Vagina (tissue), 2 donors: ENCODE measurements at regions not wholly inside any gene's neighbourhood (a gene's known extent, or its start where the extent isn't known, plus 50 kb on each side); places are given as distances from the start of the nearest gene placed in this dataset.
"Not testable (repeated sequence)": the region's sequence is repeated elsewhere in the genome, so short reads cannot be mapped to it uniquely, and the experiment has no call there.

Experiments used
- POLR2A ChIP-seq, 2 donors: fragments of 450-650 bp; IDR thresholded peaks; one replicate each; pipeline ENCODE4 v1.6.1; 2017; ENCODE audit warnings: antibody characterized with exemption in 2 of 2, mild to moderate bottlenecking in 2 of 2, moderate library complexity in 2 of 2
- POLR2AphosphoS5 ChIP-seq, 2 donors: sonication (generic); formaldehyde crosslinking; IDR thresholded peaks; one replicate each; pipeline ENCODE4 v1.9.0; 2017; ENCODE audit warnings: antibody characterized with exemption in 2 of 2, mild to moderate bottlenecking in 2 of 2, low read depth in 1 of 2; ENCODE audit not compliant: insufficient read depth in 1 of 2

- not testable (repeated sequence) for TF ChIP-seq POLR2AphosphoS5 (IDR thresholded peaks at IDR 0.05; ENCODE audit: insufficient read depth in 1 of 2, low read depth in 1 of 2); POLR2A (IDR thresholded peaks at IDR 0.05)
Measured at GRCh38 chr6:19612672-19613466, 224.3 kb upstream of the ID4 start.
